GM23338 (cell line): ENCODE measurements at regions not wholly inside any gene's neighbourhood (a gene's known extent, or its start where the extent isn't known, plus 50 kb on each side); places are given as distances from the start of the nearest gene placed in this dataset.

Source experiments
- CREB1 ChIP-seq: fragments of 250-450 bp; sonication (Bioruptor Pico); IDR thresholded peaks from 2 replicates; pipeline ENCODE4 v1.5.0; 2020; ENCODE audit warnings: low read depth, mild to moderate bottlenecking, moderate library complexity
- EZH2 ChIP-seq: fragments of 200-600 bp; sonication (generic); IDR thresholded peaks from one replicate; pipeline ENCODE4 v1.8.0; 2017; ENCODE audit warnings: antibody characterized with exemption, mild to moderate bottlenecking, low read depth; ENCODE audit not compliant: unreplicated experiment
- JUNB ChIP-seq: IDR thresholded peaks from one replicate; pipeline ENCODE4 v1.6.1; 2016; ENCODE audit warnings: antibody characterized with exemption; ENCODE audit not compliant: unreplicated experiment
- POLR2AphosphoS5 ChIP-seq: IDR thresholded peaks from 2 replicates; pipeline ENCODE4 v1.6.1; 2016; ENCODE audit warnings: antibody characterized with exemption, low read depth
- STAT1 ChIP-seq: IDR thresholded peaks from one replicate; pipeline ENCODE4 v1.6.1; 2016; ENCODE audit warnings: antibody characterized with exemption; ENCODE audit not compliant: unreplicated experiment
- ZNF114 ChIP-seq: fragments of 250-450 bp; sonication (Bioruptor Pico); IDR thresholded peaks from 2 replicates; pipeline ENCODE4 v1.5.0; 2020; ENCODE audit warnings: mild to moderate bottlenecking, moderate library complexity
- TF ChIP-seq, protein P1 (sequence below): IDR thresholded peaks from one replicate; pipeline ENCODE4 v1.6.1; 2018; ENCODE audit warnings: antibody characterized with exemption; ENCODE audit not compliant: unreplicated experiment
- TF ChIP-seq, protein P2 (sequence below): fragments of 250-450 bp; sonication (Bioruptor Pico); IDR thresholded peaks from 2 replicates; pipeline ENCODE4 v1.5.0; 2020; ENCODE audit warnings: mild to moderate bottlenecking, moderate library complexity

DNA sequence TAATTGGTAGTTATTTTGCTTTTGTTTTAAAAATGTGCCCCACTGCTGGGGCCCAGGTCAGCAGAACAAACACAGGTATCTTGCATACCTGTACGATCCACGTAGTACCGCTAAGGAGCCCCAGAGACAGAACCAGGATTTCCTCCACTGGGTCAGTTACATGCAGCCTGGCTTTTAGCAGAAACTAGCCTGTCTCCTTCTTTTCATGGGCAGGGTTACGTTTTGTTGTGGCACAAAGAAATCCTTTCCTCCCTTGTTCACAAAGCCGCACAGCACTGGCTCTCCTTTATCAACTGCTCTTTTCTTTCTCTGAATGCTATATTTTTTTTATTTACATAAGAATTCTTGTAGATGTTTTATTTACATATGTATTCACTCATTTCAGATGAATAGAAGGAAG, 190.3 kb upstream of the POU3F2 start (continued):
- TF ChIP-seq, protein P1, sequence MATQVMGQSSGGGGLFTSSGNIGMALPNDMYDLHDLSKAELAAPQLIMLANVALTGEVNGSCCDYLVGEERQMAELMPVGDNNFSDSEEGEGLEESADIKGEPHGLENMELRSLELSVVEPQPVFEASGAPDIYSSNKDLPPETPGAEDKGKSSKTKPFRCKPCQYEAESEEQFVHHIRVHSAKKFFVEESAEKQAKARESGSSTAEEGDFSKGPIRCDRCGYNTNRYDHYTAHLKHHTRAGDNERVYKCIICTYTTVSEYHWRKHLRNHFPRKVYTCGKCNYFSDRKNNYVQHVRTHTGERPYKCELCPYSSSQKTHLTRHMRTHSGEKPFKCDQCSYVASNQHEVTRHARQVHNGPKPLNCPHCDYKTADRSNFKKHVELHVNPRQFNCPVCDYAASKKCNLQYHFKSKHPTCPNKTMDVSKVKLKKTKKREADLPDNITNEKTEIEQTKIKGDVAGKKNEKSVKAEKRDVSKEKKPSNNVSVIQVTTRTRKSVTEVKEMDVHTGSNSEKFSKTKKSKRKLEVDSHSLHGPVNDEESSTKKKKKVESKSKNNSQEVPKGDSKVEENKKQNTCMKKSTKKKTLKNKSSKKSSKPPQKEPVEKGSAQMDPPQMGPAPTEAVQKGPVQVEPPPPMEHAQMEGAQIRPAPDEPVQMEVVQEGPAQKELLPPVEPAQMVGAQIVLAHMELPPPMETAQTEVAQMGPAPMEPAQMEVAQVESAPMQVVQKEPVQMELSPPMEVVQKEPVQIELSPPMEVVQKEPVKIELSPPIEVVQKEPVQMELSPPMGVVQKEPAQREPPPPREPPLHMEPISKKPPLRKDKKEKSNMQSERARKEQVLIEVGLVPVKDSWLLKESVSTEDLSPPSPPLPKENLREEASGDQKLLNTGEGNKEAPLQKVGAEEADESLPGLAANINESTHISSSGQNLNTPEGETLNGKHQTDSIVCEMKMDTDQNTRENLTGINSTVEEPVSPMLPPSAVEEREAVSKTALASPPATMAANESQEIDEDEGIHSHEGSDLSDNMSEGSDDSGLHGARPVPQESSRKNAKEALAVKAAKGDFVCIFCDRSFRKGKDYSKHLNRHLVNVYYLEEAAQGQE: no peak
- TF ChIP-seq JUNB: no peak
- TF ChIP-seq, protein P2, sequence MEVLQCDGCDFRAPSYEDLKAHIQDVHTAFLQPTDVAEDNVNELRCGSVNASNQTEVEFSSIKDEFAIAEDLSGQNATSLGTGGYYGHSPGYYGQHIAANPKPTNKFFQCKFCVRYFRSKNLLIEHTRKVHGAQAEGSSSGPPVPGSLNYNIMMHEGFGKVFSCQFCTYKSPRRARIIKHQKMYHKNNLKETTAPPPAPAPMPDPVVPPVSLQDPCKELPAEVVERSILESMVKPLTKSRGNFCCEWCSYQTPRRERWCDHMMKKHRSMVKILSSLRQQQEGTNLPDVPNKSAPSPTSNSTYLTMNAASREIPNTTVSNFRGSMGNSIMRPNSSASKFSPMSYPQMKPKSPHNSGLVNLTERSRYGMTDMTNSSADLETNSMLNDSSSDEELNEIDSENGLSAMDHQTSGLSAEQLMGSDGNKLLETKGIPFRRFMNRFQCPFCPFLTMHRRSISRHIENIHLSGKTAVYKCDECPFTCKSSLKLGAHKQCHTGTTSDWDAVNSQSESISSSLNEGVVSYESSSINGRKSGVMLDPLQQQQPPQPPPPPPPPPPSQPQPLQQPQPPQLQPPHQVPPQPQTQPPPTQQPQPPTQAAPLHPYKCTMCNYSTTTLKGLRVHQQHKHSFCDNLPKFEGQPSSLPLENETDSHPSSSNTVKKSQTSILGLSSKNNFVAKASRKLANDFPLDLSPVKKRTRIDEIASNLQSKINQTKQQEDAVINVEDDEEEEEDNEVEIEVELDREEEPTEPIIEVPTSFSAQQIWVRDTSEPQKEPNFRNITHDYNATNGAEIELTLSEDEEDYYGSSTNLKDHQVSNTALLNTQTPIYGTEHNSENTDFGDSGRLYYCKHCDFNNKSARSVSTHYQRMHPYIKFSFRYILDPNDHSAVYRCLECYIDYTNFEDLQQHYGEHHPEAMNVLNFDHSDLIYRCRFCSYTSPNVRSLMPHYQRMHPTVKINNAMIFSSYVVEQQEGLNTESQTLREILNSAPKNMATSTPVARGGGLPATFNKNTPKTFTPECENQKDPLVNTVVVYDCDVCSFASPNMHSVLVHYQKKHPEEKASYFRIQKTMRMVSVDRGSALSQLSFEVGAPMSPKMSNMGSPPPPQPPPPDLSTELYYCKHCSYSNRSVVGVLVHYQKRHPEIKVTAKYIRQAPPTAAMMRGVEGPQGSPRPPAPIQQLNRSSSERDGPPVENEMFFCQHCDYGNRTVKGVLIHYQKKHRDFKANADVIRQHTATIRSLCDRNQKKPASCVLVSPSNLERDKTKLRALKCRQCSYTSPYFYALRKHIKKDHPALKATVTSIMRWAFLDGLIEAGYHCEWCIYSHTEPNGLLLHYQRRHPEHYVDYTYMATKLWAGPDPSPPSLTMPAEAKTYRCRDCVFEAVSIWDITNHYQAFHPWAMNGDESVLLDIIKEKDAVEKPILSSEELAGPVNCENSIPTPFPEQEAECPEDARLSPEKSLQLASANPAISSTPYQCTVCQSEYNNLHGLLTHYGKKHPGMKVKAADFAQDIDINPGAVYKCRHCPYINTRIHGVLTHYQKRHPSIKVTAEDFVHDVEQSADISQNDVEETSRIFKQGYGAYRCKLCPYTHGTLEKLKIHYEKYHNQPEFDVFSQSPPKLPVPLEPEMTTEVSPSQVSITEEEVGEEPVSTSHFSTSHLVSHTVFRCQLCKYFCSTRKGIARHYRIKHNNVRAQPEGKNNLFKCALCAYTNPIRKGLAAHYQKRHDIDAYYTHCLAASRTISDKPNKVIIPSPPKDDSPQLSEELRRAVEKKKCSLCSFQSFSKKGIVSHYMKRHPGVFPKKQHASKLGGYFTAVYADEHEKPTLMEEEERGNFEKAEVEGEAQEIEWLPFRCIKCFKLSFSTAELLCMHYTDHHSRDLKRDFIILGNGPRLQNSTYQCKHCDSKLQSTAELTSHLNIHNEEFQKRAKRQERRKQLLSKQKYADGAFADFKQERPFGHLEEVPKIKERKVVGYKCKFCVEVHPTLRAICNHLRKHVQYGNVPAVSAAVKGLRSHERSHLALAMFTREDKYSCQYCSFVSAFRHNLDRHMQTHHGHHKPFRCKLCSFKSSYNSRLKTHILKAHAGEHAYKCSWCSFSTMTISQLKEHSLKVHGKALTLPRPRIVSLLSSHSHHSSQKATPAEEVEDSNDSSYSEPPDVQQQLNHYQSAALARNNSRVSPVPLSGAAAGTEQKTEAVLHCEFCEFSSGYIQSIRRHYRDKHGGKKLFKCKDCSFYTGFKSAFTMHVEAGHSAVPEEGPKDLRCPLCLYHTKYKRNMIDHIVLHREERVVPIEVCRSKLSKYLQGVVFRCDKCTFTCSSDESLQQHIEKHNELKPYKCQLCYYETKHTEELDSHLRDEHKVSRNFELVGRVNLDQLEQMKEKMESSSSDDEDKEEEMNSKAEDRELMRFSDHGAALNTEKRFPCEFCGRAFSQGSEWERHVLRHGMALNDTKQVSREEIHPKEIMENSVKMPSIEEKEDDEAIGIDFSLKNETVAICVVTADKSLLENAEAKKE (CRISPR knock-in tag): no peak
- no peak for TF ChIP-seq POLR2AphosphoS5
- TF ChIP-seq CREB1: no peak
- TF ChIP-seq EZH2: no peak
- no peak for TF ChIP-seq STAT1
- TF ChIP-seq ZNF114 (CRISPR knock-in tag): no peak
